HG02852 (cell line): ENCODE measurements at regions not wholly inside any gene's neighbourhood (a gene's known extent, or its start where the extent isn't known, plus 50 kb on each side); places are given as distances from the start of the nearest gene placed in this dataset.
"Not testable (repeated sequence)": the region's sequence is repeated elsewhere in the genome, so short reads cannot be mapped to it uniquely, and the experiment has no call there.

Experiments used
- ATAC-seq: cut with Tn5 transposase; IDR thresholded peaks from one replicate; pipeline ENCODE4 v1.9.1; 2021; ENCODE audit warnings: mild to moderate bottlenecking, moderate library complexity; ENCODE audit not compliant: unreplicated experiment

- no peak for ATAC-seq
These were observed 230.7 kb upstream of the SLC16A7 start for GRCh38 chr12:59365133-59365532.

GRCh38 chr12:59357811-59358210 is 238.0 kb upstream of the SLC16A7 start:
- ATAC-seq: no peak

GRCh38 chr12:59346248-59346647 is 249.6 kb upstream of the SLC16A7 start:
- ATAC-seq: not testable (repeated sequence)

- ATAC-seq: no peak
These were observed 250.4 kb upstream of the SLC16A7 start for GRCh38 chr12:59345406-59345805.

- no peak for ATAC-seq
These were observed 251.6 kb upstream of the SLC16A7 start for GRCh38 chr12:59344224-59344623.

GRCh38 chr12:59329462-59329861 is 266.4 kb upstream of the SLC16A7 start:
- no peak for ATAC-seq

- ATAC-seq: not testable (repeated sequence)
These were observed 267.3 kb upstream of the SLC16A7 start for GRCh38 chr12:59328395-59329075.

- ATAC-seq: not testable (repeated sequence)
These were observed 269.4 kb upstream of the SLC16A7 start for GRCh38 chr12:59326457-59326856.

GRCh38 chr12:59322473-59322872 is 273.4 kb upstream of the SLC16A7 start:
- no peak for ATAC-seq

- no peak for ATAC-seq
These were observed 274.6 kb upstream of the SLC16A7 start for GRCh38 chr12:59321278-59321677.

GRCh38 chr12:59320112-59320511 is 275.7 kb upstream of the SLC16A7 start:
- no peak for ATAC-seq

GRCh38 chr12:59318940-59319339 is 276.9 kb upstream of the SLC16A7 start:
- ATAC-seq: no peak

GRCh38 chr12:59317598-59317997 is 278.2 kb upstream of the SLC16A7 start:
- no peak for ATAC-seq

- ATAC-seq: no peak
These were observed 278.9 kb upstream of the SLC16A7 start for GRCh38 chr12:59316938-59317337.

GRCh38 chr12:59316354-59316753 is 279.5 kb upstream of the SLC16A7 start:
- not testable (repeated sequence) for ATAC-seq

- ATAC-seq: no peak
These were observed 281.6 kb upstream of the SLC16A7 start for GRCh38 chr12:59314209-59314608.

GRCh38 chr12:59304077-59304721 is 291.6 kb upstream of the SLC16A7 start:
- no peak for ATAC-seq

- no peak for ATAC-seq
These were observed 297.5 kb upstream of the SLC16A7 start for GRCh38 chr12:59298296-59298695.

- no peak for ATAC-seq
These were observed 301.6 kb upstream of the SLC16A7 start for GRCh38 chr12:59294221-59294620.

GRCh38 chr12:59282999-59283398 is 312.8 kb upstream of the SLC16A7 start:
- no peak for ATAC-seq

GRCh38 chr12:59273561-59273960 is 322.3 kb upstream of the SLC16A7 start:
- ATAC-seq: not testable (repeated sequence)

- ATAC-seq: no peak
These were observed 327.5 kb upstream of the SLC16A7 start for GRCh38 chr12:59268295-59268809.
